Osteocyte (in vitro differentiated cells): ENCODE measurements at regions not wholly inside any gene's neighbourhood (a gene's known extent, or its start where the extent isn't known, plus 50 kb on each side); places are given as distances from the start of the nearest gene placed in this dataset.

Experiments
- DNase-seq: peaks from one replicate; pipeline ENCODE4 v3.0.0; 2021; ENCODE audit warnings: mixed read lengths; ENCODE audit not compliant: unreplicated experiment; ENCODE audit errors: extremely low spot score
- H3K27ac Mint-ChIP-seq: one replicate; pipeline ENCODE4 v1.8.0; 2021; ENCODE audit warnings: mild to moderate bottlenecking, mixed read lengths; ENCODE audit not compliant: unreplicated experiment
- H3K27me3 Mint-ChIP-seq: one replicate; pipeline ENCODE4 v1.8.0; 2021; ENCODE audit warnings: mixed read lengths; ENCODE audit not compliant: unreplicated experiment
- H3K36me3 Mint-ChIP-seq: one replicate; pipeline ENCODE4 v1.8.0; 2021; ENCODE audit warnings: mixed read lengths; ENCODE audit not compliant: unreplicated experiment
- H3K4me1 Mint-ChIP-seq: one replicate; pipeline ENCODE4 v1.8.0; 2021; ENCODE audit warnings: mixed read lengths; ENCODE audit not compliant: unreplicated experiment
- H3K4me3 Mint-ChIP-seq: one replicate; pipeline ENCODE4 v1.8.0; 2021; ENCODE audit warnings: mild to moderate bottlenecking, moderate library complexity, mixed read lengths; ENCODE audit not compliant: unreplicated experiment
- H3K9me3 Mint-ChIP-seq: one replicate; pipeline ENCODE4 v1.8.0; 2021; ENCODE audit warnings: mixed read lengths; ENCODE audit not compliant: unreplicated experiment
- CTCF ChIP-seq: fragments of 200-600 bp; sonication (generic); IDR thresholded peaks from 2 replicates; pipeline ENCODE4 v1.5.0; 2021; ENCODE audit warnings: antibody characterized with exemption, mild to moderate bottlenecking, moderate library complexity

GRCh38 chr20:46791722-46792416 is 82.4 kb downstream of the SLC2A10 start:
- TF ChIP-seq CTCF, result no peak

GRCh38 chr20:46797206-46797605 is 87.8 kb downstream of the SLC2A10 start:
- H3K4me1 Mint-ChIP-seq, result no peaks in the 10 kb centered on the region
- no peaks in the 10 kb centered on the region for H3K36me3 Mint-ChIP-seq
- no peak for TF ChIP-seq CTCF
- no peak overlapping the region for H3K27ac Mint-ChIP-seq
- peaks cover 69% of the 10 kb centered on the region for H3K27me3 Mint-ChIP-seq
- no peak for DNase-seq
- H3K4me3 Mint-ChIP-seq, result no peak overlapping the region
- H3K9me3 Mint-ChIP-seq, result no peaks in the 10 kb centered on the region

More at GRCh38 chr20:46791722-46792416, 82.4 kb downstream of the SLC2A10 start:
- no peaks in the 10 kb centered on the region for H3K4me1 Mint-ChIP-seq
- no peaks in the 10 kb centered on the region for H3K36me3 Mint-ChIP-seq
- peaks cover 34% of the 10 kb centered on the region for H3K27me3 Mint-ChIP-seq
- H3K9me3 Mint-ChIP-seq, result no peaks in the 10 kb centered on the region
- DNase-seq, result no peak
- H3K27ac Mint-ChIP-seq, result no peak overlapping the region
- H3K4me3 Mint-ChIP-seq, result no peak overlapping the region

- Mint-ChIP-seq H3K4me3 (no peak overlapping the region), H3K9me3 (no peaks in the 10 kb centered on the region), H3K4me1 (no peaks in the 10 kb centered on the region), H3K27me3 (peaks cover 68% of the 10 kb centered on the region), H3K27ac (no peak overlapping the region), H3K36me3 (no peaks in the 10 kb centered on the region)
- no peak for DNase-seq
- no peak for TF ChIP-seq CTCF
Measured at GRCh38 chr20:46798430-46798829, 89.0 kb downstream of the SLC2A10 start.

GRCh38 chr20:46799781-46800408 is 90.4 kb downstream of the SLC2A10 start:
- Mint-ChIP-seq H3K27me3 (peaks cover 65% of the 10 kb centered on the region), H3K9me3 (no peaks in the 10 kb centered on the region), H3K27ac (no peak overlapping the region), H3K36me3 (no peaks in the 10 kb centered on the region), H3K4me3 (no peak overlapping the region), H3K4me1 (no peaks in the 10 kb centered on the region)
- DNase-seq, result no peak
- TF ChIP-seq CTCF, result no peak

- no peak for TF ChIP-seq CTCF
- Mint-ChIP-seq H3K36me3 (no peaks in the 10 kb centered on the region), H3K9me3 (no peaks in the 10 kb centered on the region), H3K4me3 (no peak overlapping the region), H3K4me1 (no peaks in the 10 kb centered on the region), H3K27me3 (peaks cover 67% of the 10 kb centered on the region), H3K27ac (no peak overlapping the region)
- no peak for DNase-seq
Measured at GRCh38 chr20:46800409-46800804, 91.0 kb downstream of the SLC2A10 start.
